Activated CD4-positive, alpha-beta T cell treated with anti-CD3 and anti-CD28 coated beads, Interleukin-2, Interleukin-6, amounts not matched to agents 100 ng/mL and 50 ng/mL, durations not matched to agents 16 hours and 8 hours (primary cell): ENCODE measurements at regions not wholly inside any gene's neighbourhood (a gene's known extent, or its start where the extent isn't known, plus 50 kb on each side); places are given as distances from the start of the nearest gene placed in this dataset.
"Not testable (repeated sequence)": the region's sequence is repeated elsewhere in the genome, so short reads cannot be mapped to it uniquely, and the experiment has no call there.

Source experiments
- DNase-seq: peaks from one replicate; pipeline ENCODE4 v3.0.0-alpha.2; 2020

GRCh38 chr15:81937189-81937588 lies 108.6 kb downstream of the MEX3B start:
- no peak for DNase-seq

GRCh38 chr15:81930582-81931369 lies 115.0 kb downstream of the MEX3B start:
- no peak for DNase-seq

GRCh38 chr15:81929557-81929956 lies 116.3 kb downstream of the MEX3B start:
- no peak for DNase-seq

GRCh38 chr15:81926981-81927380 lies 118.8 kb downstream of the MEX3B start:
- no peak for DNase-seq

- no peak for DNase-seq
Measured at GRCh38 chr15:81924729-81925128, 121.1 kb downstream of the MEX3B start.

GRCh38 chr15:81923561-81924350 lies 122.1 kb downstream of the MEX3B start:
- no peak for DNase-seq

- DNase-seq = no peak
Measured at GRCh38 chr15:81922143-81922542, 123.7 kb downstream of the MEX3B start.

GRCh38 chr15:81921163-81921562 lies 124.7 kb downstream of the MEX3B start:
- DNase-seq = no peak

- not testable (repeated sequence) for DNase-seq
Measured at GRCh38 chr15:81918767-81919166, 127.1 kb downstream of the MEX3B start.

- no peak for DNase-seq
Measured at GRCh38 chr15:81916451-81916850, 129.4 kb downstream of the MEX3B start.

GRCh38 chr15:81915990-81916389 lies 129.8 kb downstream of the MEX3B start:
- no peak for DNase-seq

GRCh38 chr15:81914734-81915256 lies 131.0 kb downstream of the MEX3B start:
- no peak for DNase-seq

- no peak for DNase-seq
Measured at GRCh38 chr15:81914333-81914732, 131.5 kb downstream of the MEX3B start.

GRCh38 chr15:81911022-81911971 lies 134.5 kb downstream of the MEX3B start:
- DNase-seq = no peak

- DNase-seq = no peak
Measured at GRCh38 chr15:81910355-81911021, 135.3 kb downstream of the MEX3B start.

GRCh38 chr15:81909011-81909358 lies 136.8 kb downstream of the MEX3B start:
- no peak for DNase-seq

GRCh38 chr15:81908111-81908510 lies 137.7 kb downstream of the MEX3B start:
- DNase-seq = no peak

GRCh38 chr15:81907521-81907920 lies 138.3 kb downstream of the MEX3B start:
- DNase-seq = no peak

- no peak for DNase-seq
Measured at GRCh38 chr15:81905889-81906288, 139.9 kb downstream of the MEX3B start.

GRCh38 chr15:81901319-81901718 lies 144.5 kb downstream of the MEX3B start:
- DNase-seq = no peak

GRCh38 chr15:81899730-81900129 lies 146.1 kb downstream of the MEX3B start:
- DNase-seq = no peak

GRCh38 chr15:81899024-81899423 lies 146.8 kb downstream of the MEX3B start:
- DNase-seq = no peak
